ENCODE measurements at regions not wholly inside any gene's neighbourhood (a gene's known extent, or its start where the extent isn't known, plus 50 kb on each side); places are given as distances from the start of the nearest gene placed in this dataset.
A peak's percentile ranks its signal among the peaks of the same experiment; 100 is the strongest.

- peak; percentile 1 for DNase-seq (ENCODE audit: low read depth)
Observed at GRCh38 chr4:56086073-56086541, 137.4 kb downstream of the CEP135 start.

DNA sequence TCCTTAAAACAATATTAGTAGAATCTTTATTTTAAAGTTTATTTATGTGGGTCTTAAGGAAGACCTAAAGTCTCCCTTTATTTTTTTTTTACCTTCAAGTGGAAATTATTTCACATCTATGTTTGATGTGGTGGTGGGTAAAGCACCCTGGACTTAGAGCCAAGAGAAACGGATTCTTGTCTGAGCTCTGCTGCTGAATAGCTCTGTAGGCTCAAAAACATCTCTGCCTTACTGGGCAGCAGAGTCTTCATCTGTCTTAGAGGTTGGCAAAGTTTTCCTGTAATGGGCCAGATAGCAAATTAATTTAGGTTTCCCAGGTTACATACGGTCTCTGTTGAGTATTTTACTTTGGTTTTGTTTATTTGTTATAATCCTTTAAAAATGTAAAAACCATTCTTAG is 136.5 kb downstream of the CEP135 start:
- DNase-seq (ENCODE audit: low read depth) = no peak

DNA sequence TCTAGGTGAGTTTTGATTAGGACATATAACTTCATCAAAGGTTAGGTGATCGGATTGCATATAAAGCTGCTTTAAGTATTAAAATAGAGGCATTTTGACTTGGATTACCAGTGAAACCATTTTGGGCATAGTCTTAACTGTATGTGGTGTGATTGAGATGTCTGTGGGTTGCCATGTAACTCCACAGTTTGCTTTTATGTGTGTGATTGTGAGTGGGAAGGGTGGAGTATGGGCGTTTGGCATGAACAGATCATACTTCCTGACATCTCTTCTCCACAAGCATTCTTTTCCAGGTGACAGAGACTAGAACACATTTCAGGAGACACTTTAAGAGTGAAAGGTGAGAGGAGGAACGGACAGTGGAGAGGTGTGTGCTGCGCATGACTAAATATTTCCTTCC is 136.1 kb downstream of the CEP135 start:
- DNase-seq (ENCODE audit: low read depth) = no peak

Data from fibroblast of the conjunctiva (primary cell).